Coronary artery (tissue), 2 donors: ENCODE measurements at regions not wholly inside any gene's neighbourhood (a gene's known extent, or its start where the extent isn't known, plus 50 kb on each side); places are given as distances from the start of the nearest gene placed in this dataset.

ENCODE experiments used
- DNase-seq: peaks from one replicate; pipeline ENCODE4 v3.0.0-alpha.2; 2017; ENCODE audit warnings: low spot score
- H3K27ac ChIP-seq, 2 donors: fragments of 200-600 bp; sonication (generic); one replicate each; pipeline ENCODE4 v1.5.1; 2016 to 2019
- H3K4me3 ChIP-seq: fragments of 200-600 bp; sonication (generic); 2 replicates; pipeline ENCODE4 v1.5.1; 2016; ENCODE audit warnings: mild to moderate bottlenecking, moderate library complexity
- TF ChIP-seq, protein P1 (sequence below): fragments of 200-600 bp; sonication (generic); IDR thresholded peaks from one replicate; pipeline ENCODE4 v1.5.1; 2019; ENCODE audit warnings: antibody characterized with exemption

DNA sequence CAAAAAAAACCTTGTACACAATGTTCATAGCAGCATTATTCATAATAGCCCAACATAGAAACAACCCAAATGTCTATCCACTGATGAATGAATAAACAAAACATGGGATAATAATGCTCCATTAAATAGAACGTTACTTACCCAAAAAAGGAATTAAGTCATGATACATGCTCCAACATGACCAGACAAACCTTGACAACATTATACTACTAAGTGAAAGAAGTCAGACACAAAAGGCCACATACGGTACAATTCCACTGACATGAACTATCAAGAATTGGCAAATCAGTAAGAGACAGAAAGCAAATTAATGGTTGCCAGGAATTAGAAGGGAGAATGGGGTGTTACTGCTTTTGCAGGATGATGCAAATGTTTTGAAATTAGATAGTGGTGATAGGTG, 193.8 kb upstream of the SHISA6 start:
- Histone ChIP-seq H3K27ac (no peak overlapping the region), H3K4me3 (no peak overlapping the region)
- DNase-seq = no peak
- TF ChIP-seq, protein P1, sequence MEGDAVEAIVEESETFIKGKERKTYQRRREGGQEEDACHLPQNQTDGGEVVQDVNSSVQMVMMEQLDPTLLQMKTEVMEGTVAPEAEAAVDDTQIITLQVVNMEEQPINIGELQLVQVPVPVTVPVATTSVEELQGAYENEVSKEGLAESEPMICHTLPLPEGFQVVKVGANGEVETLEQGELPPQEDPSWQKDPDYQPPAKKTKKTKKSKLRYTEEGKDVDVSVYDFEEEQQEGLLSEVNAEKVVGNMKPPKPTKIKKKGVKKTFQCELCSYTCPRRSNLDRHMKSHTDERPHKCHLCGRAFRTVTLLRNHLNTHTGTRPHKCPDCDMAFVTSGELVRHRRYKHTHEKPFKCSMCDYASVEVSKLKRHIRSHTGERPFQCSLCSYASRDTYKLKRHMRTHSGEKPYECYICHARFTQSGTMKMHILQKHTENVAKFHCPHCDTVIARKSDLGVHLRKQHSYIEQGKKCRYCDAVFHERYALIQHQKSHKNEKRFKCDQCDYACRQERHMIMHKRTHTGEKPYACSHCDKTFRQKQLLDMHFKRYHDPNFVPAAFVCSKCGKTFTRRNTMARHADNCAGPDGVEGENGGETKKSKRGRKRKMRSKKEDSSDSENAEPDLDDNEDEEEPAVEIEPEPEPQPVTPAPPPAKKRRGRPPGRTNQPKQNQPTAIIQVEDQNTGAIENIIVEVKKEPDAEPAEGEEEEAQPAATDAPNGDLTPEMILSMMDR = no peak

DNA sequence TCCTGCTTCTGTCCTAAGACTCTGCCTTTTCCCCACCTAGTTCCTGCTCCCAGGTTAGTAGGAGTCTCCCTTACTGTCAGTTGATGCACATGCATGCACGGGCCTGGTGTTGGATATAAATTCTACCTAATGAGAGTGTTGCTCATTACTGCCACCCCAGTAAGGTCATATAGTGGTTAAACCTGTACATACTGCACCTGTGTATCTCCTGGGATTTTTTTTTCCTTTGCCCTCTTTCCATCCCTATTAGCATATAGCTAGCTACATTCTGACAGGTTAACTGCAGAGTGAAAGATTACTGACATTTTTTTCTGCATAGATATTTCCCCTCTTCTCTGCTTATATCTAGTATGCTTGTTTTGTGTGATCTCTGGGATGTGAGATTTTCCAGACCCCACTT, 201.5 kb upstream of the PIRT start:
- DNase-seq = no peak
- TF ChIP-seq, protein P1 = no peak
- no peak overlapping the region for H3K4me3 ChIP-seq
- H3K27ac ChIP-seq = no peak overlapping the region

DNA sequence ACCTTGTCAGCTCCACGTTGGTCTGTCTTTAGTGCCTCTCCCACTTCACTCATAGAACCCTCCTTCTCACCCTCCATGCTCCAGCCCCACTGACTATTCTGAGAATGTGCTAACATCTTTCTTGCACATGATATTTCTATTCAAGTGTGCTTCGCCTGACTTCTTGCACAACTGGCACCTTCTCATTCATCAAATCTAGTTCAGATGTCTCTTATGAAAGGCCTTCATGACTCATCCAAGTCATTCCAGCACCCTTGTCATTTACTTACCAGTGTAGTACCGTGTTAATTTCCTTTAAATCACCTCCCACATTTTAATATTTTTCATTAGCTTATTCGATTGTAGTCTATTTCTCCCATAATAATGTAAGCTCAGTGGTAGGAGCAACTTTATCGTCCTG, 197.8 kb upstream of the PIRT start:
- Histone ChIP-seq H3K27ac (no peak overlapping the region), H3K4me3 (no peak overlapping the region)
- DNase-seq = no peak
- TF ChIP-seq, protein P1 = no peak

DNA sequence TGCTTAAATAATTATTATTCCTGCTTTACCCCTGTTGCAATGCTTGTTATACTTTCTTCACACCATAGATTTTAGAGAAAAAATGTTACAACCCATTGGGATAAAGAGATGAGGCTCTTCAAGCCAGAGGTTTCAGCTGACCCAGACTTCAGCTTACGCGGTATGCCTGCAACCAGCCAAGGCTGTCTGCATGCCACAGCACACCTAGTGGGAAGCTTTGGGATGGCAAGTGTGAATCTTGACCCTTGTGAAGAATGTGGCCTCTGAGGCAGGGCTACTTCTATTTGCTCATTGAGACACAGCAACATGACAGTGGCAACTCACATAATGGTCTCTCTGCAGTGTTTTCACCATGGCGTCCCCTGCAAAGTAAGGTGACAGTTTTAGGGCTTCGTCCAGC, 193.9 kb upstream of the PIRT start:
- no peak overlapping the region for H3K4me3 ChIP-seq
- H3K27ac ChIP-seq = no peak overlapping the region
- TF ChIP-seq, protein P1 = no peak
- DNase-seq = no peak

DNA sequence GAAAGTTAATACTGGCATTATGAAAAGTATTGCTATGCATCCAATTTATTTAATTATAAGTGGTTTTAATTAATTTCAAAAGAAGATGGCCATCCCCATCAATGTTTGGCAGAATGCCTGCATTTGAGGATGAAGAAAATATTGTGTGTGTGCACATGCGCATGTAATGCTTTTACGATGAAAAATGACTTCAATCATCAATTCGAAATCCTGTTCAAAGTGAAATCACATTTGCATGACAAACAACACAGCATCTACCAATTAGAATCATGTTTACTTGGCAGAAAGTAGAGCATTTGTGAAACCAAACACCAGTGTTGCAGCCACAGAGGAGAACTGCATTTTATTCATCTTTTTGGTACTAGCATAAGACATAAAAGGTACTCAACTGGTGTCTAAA, 191.9 kb upstream of the PIRT start:
- TF ChIP-seq, protein P1 = no peak
- Histone ChIP-seq H3K4me3 (no peak overlapping the region), H3K27ac (no peak overlapping the region)
- no peak for DNase-seq

DNA sequence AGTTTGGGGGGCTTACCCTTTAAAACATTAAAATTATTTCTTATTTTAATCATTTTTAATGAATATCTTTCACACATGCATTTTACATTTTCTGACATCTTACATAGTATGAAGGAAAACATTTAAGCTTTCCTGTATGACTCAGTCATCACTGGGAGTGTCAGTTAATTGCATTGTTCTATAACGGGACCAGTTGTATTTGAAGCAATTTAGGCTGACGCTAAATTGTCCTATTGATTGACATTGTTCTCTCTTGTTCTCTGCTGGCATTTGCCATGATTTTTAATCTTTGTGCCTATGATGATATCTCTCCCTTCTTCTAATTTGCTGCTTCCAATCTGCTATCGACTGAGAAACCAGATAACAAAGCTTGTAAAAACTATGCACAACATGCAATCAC, 190.5 kb upstream of the PIRT start:
- TF ChIP-seq, protein P1 = no peak
- no peak overlapping the region for H3K4me3 ChIP-seq
- no peak overlapping the region for H3K27ac ChIP-seq
- no peak for DNase-seq

DNA sequence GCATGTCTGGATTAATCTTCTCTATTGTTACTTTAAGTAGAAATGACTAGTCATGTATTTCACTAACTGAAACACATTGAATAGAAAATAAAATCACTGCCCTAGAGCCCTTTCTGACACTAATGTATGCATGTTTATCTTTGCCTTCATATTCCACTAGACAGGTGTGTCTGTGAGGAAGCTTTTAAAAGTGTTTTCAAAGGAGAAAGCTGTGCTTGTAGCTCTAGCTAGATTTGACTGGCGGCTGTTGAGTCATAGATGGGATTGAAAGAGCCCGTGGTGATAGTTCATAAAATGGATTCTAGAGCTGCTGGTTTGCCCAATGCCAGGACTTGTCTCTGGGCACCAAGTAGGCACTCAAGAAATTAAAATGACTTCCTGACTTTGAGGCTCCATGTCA, 189.0 kb upstream of the PIRT start:
- no peak for DNase-seq
- H3K4me3 ChIP-seq = no peak overlapping the region
- TF ChIP-seq, protein P1 = no peak
- H3K27ac ChIP-seq = no peak overlapping the region
